Vagina (tissue), 2 donors: ENCODE measurements at regions not wholly inside any gene's neighbourhood (a gene's known extent, or its start where the extent isn't known, plus 50 kb on each side); places are given as distances from the start of the nearest gene placed in this dataset.

Experiments used
- POLR2A ChIP-seq, 2 donors: fragments of 450-650 bp; IDR thresholded peaks; one replicate each; pipeline ENCODE4 v1.6.1; 2017; ENCODE audit warnings: antibody characterized with exemption in 2 of 2, mild to moderate bottlenecking in 2 of 2, moderate library complexity in 2 of 2
- POLR2AphosphoS5 ChIP-seq, 2 donors: sonication (generic); formaldehyde crosslinking; IDR thresholded peaks; one replicate each; pipeline ENCODE4 v1.9.0; 2017; ENCODE audit warnings: antibody characterized with exemption in 2 of 2, mild to moderate bottlenecking in 2 of 2, low read depth in 1 of 2; ENCODE audit not compliant: insufficient read depth in 1 of 2
- TF ChIP-seq, protein P1 (sequence below), 3 experiments: fragments of 450-650 bp in 2 of 3; fragments of 200-600 bp in 1 of 3; sonication (generic) in 1 of 3; IDR thresholded peaks; one replicate each; pipeline ENCODE4 v1.5.1; 2017 to 2019; ENCODE audit warnings: antibody characterized with exemption in 3 of 3, mild to moderate bottlenecking in 2 of 3, moderate library complexity in 2 of 3

DNA sequence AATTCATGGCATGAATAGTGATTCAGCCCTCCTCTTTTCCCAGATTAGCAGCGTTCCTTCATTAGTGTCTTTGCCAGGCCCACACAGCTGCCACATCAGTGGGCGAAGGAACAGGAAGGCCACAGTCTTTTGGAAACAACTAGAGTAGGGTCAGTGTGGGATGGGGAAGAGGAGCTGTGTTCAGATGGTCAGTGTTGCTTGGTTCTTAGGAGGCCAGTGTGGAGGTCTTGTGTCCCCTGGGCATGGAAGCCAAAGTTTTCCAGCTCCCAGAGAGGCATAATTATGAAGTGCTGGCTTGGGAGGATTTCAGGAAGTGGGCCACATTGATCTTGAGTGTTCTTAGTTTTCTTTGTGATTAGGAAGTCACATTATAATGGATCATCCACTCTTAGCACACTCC, 269.6 kb downstream of the PSAT1 start:
- TF ChIP-seq, protein P1, sequence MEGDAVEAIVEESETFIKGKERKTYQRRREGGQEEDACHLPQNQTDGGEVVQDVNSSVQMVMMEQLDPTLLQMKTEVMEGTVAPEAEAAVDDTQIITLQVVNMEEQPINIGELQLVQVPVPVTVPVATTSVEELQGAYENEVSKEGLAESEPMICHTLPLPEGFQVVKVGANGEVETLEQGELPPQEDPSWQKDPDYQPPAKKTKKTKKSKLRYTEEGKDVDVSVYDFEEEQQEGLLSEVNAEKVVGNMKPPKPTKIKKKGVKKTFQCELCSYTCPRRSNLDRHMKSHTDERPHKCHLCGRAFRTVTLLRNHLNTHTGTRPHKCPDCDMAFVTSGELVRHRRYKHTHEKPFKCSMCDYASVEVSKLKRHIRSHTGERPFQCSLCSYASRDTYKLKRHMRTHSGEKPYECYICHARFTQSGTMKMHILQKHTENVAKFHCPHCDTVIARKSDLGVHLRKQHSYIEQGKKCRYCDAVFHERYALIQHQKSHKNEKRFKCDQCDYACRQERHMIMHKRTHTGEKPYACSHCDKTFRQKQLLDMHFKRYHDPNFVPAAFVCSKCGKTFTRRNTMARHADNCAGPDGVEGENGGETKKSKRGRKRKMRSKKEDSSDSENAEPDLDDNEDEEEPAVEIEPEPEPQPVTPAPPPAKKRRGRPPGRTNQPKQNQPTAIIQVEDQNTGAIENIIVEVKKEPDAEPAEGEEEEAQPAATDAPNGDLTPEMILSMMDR (IDR thresholded peaks at IDR 0.05) = no peak
- no peak for TF ChIP-seq POLR2A (IDR thresholded peaks at IDR 0.05)
- TF ChIP-seq POLR2AphosphoS5 (IDR thresholded peaks at IDR 0.05; ENCODE audit: insufficient read depth in 1 of 2, low read depth in 1 of 2) = no peak
